Activated T-helper 1 cell treated with anti-CD3 and anti-CD28 coated beads, Interleukin-12 subunit alpha, Interleukin-12 subunit beta, Interleukin-2, Interleukin-4 antibody, amounts not matched to agents 30 ng/mL and 10 ng/mL and 1 ng/mL, durations not matched to agents 14 hours and 24 hours and 36 hours (primary cell): ENCODE measurements at regions not wholly inside any gene's neighbourhood (a gene's known extent, or its start where the extent isn't known, plus 50 kb on each side); places are given as distances from the start of the nearest gene placed in this dataset.
"Not testable (repeated sequence)": the region's sequence is repeated elsewhere in the genome, so short reads cannot be mapped to it uniquely, and the experiment has no call there.

Experiments
- DNase-seq: peaks from one replicate; pipeline ENCODE4 v3.0.0; 2021; ENCODE audit warnings: low spot score
- H3K27ac Mint-ChIP-seq: one replicate; pipeline ENCODE4 v1.8.0; 2021; ENCODE audit warnings: mild to moderate bottlenecking, mixed read lengths
- H3K27me3 Mint-ChIP-seq: one replicate; pipeline ENCODE4 v1.8.0; 2022; ENCODE audit warnings: mild to moderate bottlenecking, moderate library complexity, mixed read lengths; ENCODE audit not compliant: insufficient read depth
- H3K36me3 Mint-ChIP-seq: one replicate; pipeline ENCODE4 v1.8.0; 2021; ENCODE audit warnings: low read depth, mixed read lengths
- H3K4me1 Mint-ChIP-seq: one replicate; pipeline ENCODE4 v1.8.0; 2021; ENCODE audit warnings: low read depth, mixed read lengths
- H3K4me3 Mint-ChIP-seq: one replicate; pipeline ENCODE4 v1.8.0; 2021; ENCODE audit warnings: mild to moderate bottlenecking, moderate library complexity, mixed read lengths
- H3K9me3 Mint-ChIP-seq: one replicate; pipeline ENCODE4 v1.8.0; 2021; ENCODE audit warnings: mixed read lengths
- intact Hi-C: fragments of 100-400 bp; cut with micrococcal nuclease; formaldehyde crosslinking; loops from one replicate; pipeline ENCODE4 v1.15.1; 2024

DNA sequence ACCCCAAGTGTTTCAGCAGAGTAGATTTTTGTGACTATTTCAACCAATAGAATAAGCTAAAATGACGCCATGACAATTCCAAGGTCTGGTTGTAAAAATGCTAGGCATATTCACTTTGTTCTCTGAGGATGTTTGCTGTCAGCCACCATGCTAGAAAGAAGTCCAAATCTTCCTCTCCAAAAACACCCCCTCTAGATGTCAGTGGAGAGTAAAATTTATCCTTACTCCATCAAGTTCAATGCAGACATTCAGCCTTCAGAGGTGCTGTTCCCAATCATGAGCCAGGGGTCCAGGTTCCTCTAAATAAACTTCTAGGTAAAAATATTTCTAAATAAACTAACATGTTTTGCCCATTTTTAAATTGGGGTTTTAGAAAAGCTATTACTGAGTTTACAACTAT, 395.4 kb upstream of the ADAMTS5 start:
- Mint-ChIP-seq H3K4me1 (no peaks in the 10 kb centered on the region), H3K27ac (no peak overlapping the region), H3K9me3 (peaks cover 4% of the 10 kb centered on the region), H3K36me3 (no peaks in the 10 kb centered on the region), H3K4me3 (no peak overlapping the region), H3K27me3 (no peaks in the 10 kb centered on the region)
- DNase-seq: no peak
- intact Hi-C loops: no loop called here

DNA sequence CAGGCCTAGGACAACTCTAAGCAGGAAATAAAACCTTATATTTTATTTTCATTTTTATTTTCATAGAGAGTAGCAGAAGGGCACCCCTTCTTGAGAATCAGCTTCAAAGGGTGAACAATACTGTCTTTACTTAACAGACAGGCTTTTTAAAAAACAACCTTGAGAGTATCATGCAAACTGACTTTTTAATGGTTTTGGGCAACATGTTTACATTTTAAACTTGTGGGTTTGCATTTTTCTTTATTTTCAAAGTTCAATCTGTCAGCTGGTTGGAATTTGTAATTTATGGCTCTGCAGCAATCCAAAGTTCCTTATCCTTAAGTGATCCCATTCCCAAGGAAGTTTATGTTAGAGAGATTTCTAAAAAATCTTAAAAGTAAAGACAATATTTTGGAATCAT, 392.3 kb upstream of the ADAMTS5 start:
- Mint-ChIP-seq H3K9me3 (no peaks in the 10 kb centered on the region), H3K36me3 (no peaks in the 10 kb centered on the region), H3K27me3 (no peaks in the 10 kb centered on the region), H3K4me3 (no peak overlapping the region), H3K4me1 (no peaks in the 10 kb centered on the region), H3K27ac (no peak overlapping the region)
- intact Hi-C loops: no loop called here
- no peak for DNase-seq

DNA sequence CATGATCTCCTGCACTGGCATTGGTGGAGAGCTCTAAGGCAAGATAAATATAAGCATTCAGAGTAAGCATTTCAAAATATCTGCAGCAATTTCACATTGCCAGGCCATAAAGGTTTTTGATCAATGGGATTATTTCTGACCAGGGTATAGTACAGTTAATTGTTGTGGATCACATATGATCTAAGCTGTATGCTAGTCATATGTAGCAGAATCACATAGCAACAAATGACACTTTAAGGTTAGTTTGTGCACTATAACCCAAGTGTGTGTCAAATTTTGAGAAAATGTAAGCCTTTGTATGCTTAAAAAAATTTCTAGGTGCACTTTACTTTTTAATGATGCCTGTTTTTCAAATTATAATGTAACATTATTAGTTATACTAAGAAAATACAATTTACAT, 386.0 kb upstream of the ADAMTS5 start:
- no peaks in the 10 kb centered on the region for H3K4me1 Mint-ChIP-seq
- DNase-seq: no peak
- H3K9me3 Mint-ChIP-seq: peaks cover 4% of the 10 kb centered on the region
- no peaks in the 10 kb centered on the region for H3K27me3 Mint-ChIP-seq
- intact Hi-C loops: no loop called here
- no peaks in the 10 kb centered on the region for H3K36me3 Mint-ChIP-seq
- no peak overlapping the region for H3K27ac Mint-ChIP-seq
- no peak overlapping the region for H3K4me3 Mint-ChIP-seq

DNA sequence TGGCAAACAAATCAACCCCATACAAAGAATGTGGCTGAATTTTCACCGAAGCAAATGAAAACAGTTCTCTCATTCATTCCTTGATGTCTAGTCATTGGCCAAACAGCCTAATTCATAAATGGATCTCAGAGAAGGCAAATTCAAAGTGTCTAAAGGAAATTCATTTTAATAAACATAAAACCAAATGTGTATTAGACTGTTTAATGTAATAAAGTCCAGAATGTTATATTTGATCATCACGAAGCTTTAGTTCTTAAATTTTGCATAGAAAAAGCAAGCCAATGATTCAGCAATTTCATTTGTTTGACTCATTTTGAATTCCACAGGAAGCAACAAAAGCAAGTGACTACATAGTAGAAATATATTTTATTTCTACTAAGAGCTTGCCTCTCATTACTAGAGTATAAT, 379.2 kb upstream of the ADAMTS5 start:
- no peak overlapping the region for H3K27ac Mint-ChIP-seq
- H3K4me3 Mint-ChIP-seq: no peak overlapping the region
- H3K4me1 Mint-ChIP-seq: no peaks in the 10 kb centered on the region
- H3K36me3 Mint-ChIP-seq: no peaks in the 10 kb centered on the region
- no peak for DNase-seq
- peaks cover 4% of the 10 kb centered on the region for H3K9me3 Mint-ChIP-seq
- H3K27me3 Mint-ChIP-seq: no peaks in the 10 kb centered on the region
- intact Hi-C loops: no loop called here

GRCh38 chr21:27339902-27340301, 373.0 kb upstream of the ADAMTS5 start:
- Mint-ChIP-seq H3K4me1 (no peaks in the 10 kb centered on the region), H3K27ac (no peak overlapping the region), H3K36me3 (no peaks in the 10 kb centered on the region), H3K27me3 (no peaks in the 10 kb centered on the region), H3K9me3 (peaks cover 19% of the 10 kb centered on the region), H3K4me3 (no peak overlapping the region)
- DNase-seq: no peak
- intact Hi-C loops: no loop called here

DNA sequence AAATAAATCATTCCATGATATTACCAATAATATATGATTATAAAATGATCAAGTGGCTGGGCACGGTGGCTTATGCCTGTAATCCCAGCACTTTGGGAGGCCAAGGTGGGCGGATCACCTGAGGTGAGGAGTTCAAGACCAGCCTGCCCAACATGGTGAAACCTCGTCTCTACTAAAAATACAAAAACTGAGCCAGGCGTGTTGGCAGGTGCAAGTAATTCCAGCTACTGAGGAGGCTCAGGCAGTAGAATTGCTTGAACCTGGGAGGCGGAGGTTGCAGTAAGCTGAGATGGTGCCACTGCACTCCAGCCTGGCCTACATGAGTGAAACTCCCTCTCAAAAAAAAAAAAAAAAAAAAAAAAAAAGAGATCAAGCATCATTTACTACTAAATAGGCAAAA, 371.1 kb upstream of the ADAMTS5 start:
- peaks cover 26% of the 10 kb centered on the region for H3K9me3 Mint-ChIP-seq
- H3K27me3 Mint-ChIP-seq, intact Hi-C loops, H3K4me1 Mint-ChIP-seq, DNase-seq, H3K27ac Mint-ChIP-seq, H3K36me3 Mint-ChIP-seq, H3K4me3 Mint-ChIP-seq: not testable (repeated sequence)

DNA sequence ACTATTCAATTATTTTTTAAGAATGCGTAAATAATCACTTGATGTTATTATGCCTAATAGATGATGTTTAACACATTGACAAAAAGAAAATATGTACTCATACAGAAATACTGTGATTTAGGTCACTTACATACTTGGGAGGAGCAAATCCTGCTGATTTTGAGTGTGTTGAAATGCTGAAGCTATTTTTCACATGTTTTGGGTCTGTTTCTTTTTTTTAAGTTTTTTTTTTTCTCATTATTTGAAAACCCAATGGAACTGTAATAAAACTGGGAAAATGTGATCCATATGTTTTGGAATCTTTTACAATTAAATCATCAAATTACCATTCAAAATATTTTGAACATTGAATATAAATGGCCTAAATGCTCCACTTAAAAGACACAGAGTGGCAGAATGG, 366.2 kb upstream of the ADAMTS5 start:
- no peak overlapping the region for H3K4me3 Mint-ChIP-seq
- no peaks in the 10 kb centered on the region for H3K36me3 Mint-ChIP-seq
- no peak for DNase-seq
- H3K9me3 Mint-ChIP-seq: peaks cover 18% of the 10 kb centered on the region
- intact Hi-C loops: no loop called here
- no peaks in the 10 kb centered on the region for H3K27me3 Mint-ChIP-seq
- no peaks in the 10 kb centered on the region for H3K4me1 Mint-ChIP-seq
- no peak overlapping the region for H3K27ac Mint-ChIP-seq

GRCh38 chr21:27329255-27329851, 362.5 kb upstream of the ADAMTS5 start:
- Mint-ChIP-seq H3K4me1 (no peaks in the 10 kb centered on the region), H3K4me3 (no peak overlapping the region), H3K36me3 (no peaks in the 10 kb centered on the region), H3K9me3 (peaks cover 7% of the 10 kb centered on the region), H3K27me3 (no peaks in the 10 kb centered on the region), H3K27ac (no peak overlapping the region)
- intact Hi-C loops: no loop called here
- no peak for DNase-seq

- no peak overlapping the region for H3K4me3 Mint-ChIP-seq
- DNase-seq: no peak
- intact Hi-C loops: no loop called here
- H3K27ac Mint-ChIP-seq: no peak overlapping the region
- no peaks in the 10 kb centered on the region for H3K27me3 Mint-ChIP-seq
- H3K9me3 Mint-ChIP-seq: peaks cover 4% of the 10 kb centered on the region
- H3K36me3 Mint-ChIP-seq: no peaks in the 10 kb centered on the region
- no peaks in the 10 kb centered on the region for H3K4me1 Mint-ChIP-seq
These were observed 359.4 kb upstream of the ADAMTS5 start for GRCh38 chr21:27326301-27326700.

DNA sequence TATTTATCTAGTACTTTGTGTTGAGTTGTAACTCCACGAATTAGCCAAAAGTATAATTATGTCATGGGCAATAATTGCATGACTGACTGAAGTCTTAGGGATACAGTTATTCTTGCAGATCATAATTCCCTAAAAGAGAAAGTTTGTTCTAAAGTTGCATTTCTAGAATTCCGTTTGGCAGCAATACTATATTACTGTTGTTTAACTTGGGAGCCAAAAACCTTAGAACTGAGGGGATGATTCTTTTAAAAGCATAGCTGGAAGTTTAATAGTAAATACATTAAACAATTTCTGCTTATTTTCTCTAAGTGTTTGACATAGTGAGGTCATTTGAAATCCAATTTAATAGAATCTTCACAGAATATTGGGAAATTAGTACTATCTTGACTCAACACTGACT, 356.4 kb upstream of the ADAMTS5 start:
- Mint-ChIP-seq H3K27ac (no peak overlapping the region), H3K4me3 (no peak overlapping the region), H3K4me1 (no peaks in the 10 kb centered on the region), H3K36me3 (no peaks in the 10 kb centered on the region), H3K9me3 (no peaks in the 10 kb centered on the region), H3K27me3 (no peaks in the 10 kb centered on the region)
- intact Hi-C loops: no loop called here
- DNase-seq: no peak

DNA sequence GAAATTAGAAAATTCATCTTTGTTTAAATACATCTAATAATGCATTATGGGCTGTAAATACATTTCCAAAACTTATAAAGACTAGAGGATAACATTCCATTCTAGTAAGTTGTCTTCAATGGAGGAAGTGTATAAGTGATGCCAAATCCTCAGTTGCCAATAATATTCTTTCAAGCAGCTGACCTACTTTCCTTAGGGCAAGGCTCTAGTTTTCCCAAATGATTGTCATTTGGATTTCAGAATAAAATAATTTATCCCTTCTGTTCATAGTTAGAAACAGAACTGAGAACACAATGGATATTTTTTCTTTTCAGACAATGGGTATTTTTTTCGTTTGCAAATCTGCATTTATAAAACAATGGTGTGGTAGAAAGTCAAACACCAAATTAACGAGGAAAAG, 354.9 kb upstream of the ADAMTS5 start:
- DNase-seq: no peak
- Mint-ChIP-seq H3K4me3 (no peak overlapping the region), H3K27me3 (no peaks in the 10 kb centered on the region), H3K4me1 (no peaks in the 10 kb centered on the region), H3K27ac (no peak overlapping the region), H3K36me3 (no peaks in the 10 kb centered on the region), H3K9me3 (no peaks in the 10 kb centered on the region)
- intact Hi-C loops: no loop called here

DNA sequence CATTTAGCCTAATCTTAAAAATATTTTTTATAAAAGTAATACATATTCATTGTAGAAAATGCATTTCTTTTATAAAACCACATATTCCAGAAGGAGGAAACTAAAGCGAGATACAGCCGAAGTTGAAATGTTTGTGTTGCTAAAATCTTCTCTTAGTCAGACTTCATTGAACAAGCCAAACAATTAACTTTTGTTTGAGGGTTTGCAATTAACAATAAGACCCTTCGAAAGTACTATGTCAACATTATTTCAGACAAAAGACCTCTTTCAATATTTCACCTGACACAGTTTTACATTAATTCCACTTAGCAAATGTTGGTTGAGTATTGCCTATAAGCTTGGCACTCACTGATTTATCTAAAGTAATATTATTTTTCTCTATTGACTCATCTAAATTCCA, 354.0 kb upstream of the ADAMTS5 start:
- no peak for DNase-seq
- intact Hi-C loops: no loop called here
- Mint-ChIP-seq H3K4me3 (no peak overlapping the region), H3K27ac (no peak overlapping the region), H3K4me1 (no peaks in the 10 kb centered on the region), H3K27me3 (no peaks in the 10 kb centered on the region), H3K9me3 (peaks cover 7% of the 10 kb centered on the region), H3K36me3 (no peaks in the 10 kb centered on the region)

- H3K27ac Mint-ChIP-seq, H3K27me3 Mint-ChIP-seq, intact Hi-C loops, H3K4me3 Mint-ChIP-seq, H3K36me3 Mint-ChIP-seq, DNase-seq, H3K4me1 Mint-ChIP-seq: not testable (repeated sequence)
- H3K9me3 Mint-ChIP-seq: peaks cover 12% of the 10 kb centered on the region
These were observed 350.7 kb upstream of the ADAMTS5 start for GRCh38 chr21:27317601-27318000.

DNA sequence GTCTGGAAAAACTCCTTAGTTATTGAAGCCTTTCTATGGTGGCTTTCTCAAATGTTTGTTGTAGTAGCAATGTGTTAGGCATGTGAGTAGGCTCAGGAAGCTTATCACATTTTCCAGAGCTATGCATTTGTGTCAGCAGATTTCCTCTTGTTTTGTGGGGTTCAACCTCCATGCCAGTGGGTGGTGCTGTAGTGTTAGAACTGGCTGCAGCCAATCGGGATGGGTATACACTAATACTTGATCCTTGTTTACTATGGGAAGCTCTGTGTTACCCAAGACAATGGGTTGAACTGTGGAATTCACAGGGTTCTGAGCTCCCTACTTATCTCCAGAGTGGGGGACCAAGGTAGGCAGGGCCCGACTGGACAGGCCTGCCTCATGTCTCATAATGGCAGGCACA, 348.5 kb upstream of the ADAMTS5 start:
- intact Hi-C loops: no loop called here
- Mint-ChIP-seq H3K9me3 (peaks cover 12% of the 10 kb centered on the region), H3K4me3 (no peak overlapping the region), H3K27me3 (no peaks in the 10 kb centered on the region), H3K27ac (no peak overlapping the region), H3K4me1 (no peaks in the 10 kb centered on the region), H3K36me3 (no peaks in the 10 kb centered on the region)
- DNase-seq: no peak
